NCI-H2196 (cell line): ENCODE measurements at regions not wholly inside any gene's neighbourhood (a gene's known extent, or its start where the extent isn't known, plus 50 kb on each side); places are given as distances from the start of the nearest gene placed in this dataset.
A peak's percentile ranks its signal among the peaks of the same experiment; 100 is the strongest.

Experiments
- DNase-seq: peaks from one replicate; lab custom pipeline; 2025; ENCODE audit not compliant: unreplicated experiment; lab: John Stamatoyannopoulos, UW

DNA sequence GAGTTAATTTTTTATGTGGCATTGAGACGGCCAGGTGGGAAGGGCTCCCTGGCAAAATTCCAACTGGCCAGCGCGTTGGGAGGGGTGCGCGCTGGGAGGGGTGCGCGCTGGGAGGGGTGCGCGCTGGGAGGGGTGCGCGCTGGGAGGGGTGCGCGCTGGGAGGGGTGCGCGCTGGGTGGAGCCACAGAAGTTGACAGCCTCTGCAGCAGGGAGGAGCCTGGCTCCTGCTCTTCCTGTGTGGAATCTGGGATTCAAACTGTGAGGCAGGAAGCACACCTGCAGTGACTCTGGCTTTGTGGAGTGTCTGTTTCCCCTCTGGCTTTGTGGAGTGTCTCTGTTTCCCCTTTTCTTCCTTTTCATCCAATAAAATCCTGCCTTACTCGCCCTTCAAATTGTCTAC, 147.9 kb upstream of the CBLN2 start:
- DNase-seq = no peak

DNA sequence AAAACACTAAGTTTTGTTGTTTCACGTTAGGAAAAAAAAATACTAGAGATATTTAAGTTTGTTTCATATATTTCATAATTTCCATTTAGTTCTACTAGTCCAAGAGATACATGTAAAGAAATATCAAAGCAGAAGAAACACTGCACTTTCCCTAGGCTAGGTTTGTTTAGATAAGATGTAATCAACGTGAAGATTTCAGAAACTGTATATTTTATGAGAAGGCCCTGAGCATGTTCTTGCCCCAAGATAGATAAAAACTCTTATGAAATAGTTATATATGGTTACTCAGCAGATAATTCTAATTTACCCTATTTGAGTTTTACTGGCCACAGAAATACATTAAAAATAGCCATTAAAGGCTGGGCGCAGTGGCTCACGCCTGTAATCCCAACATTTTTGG, 143.6 kb upstream of the CBLN2 start:
- no peak for DNase-seq

- DNase-seq = no peak
These were observed 131.3 kb upstream of the CBLN2 start for GRCh38 chr18:72675394-72675793.

- DNase-seq = no peak
These were observed 130.6 kb upstream of the CBLN2 start for GRCh38 chr18:72674710-72675109.

GRCh38 chr18:72673242-72673641, 129.1 kb upstream of the CBLN2 start:
- DNase-seq = no peak

DNA sequence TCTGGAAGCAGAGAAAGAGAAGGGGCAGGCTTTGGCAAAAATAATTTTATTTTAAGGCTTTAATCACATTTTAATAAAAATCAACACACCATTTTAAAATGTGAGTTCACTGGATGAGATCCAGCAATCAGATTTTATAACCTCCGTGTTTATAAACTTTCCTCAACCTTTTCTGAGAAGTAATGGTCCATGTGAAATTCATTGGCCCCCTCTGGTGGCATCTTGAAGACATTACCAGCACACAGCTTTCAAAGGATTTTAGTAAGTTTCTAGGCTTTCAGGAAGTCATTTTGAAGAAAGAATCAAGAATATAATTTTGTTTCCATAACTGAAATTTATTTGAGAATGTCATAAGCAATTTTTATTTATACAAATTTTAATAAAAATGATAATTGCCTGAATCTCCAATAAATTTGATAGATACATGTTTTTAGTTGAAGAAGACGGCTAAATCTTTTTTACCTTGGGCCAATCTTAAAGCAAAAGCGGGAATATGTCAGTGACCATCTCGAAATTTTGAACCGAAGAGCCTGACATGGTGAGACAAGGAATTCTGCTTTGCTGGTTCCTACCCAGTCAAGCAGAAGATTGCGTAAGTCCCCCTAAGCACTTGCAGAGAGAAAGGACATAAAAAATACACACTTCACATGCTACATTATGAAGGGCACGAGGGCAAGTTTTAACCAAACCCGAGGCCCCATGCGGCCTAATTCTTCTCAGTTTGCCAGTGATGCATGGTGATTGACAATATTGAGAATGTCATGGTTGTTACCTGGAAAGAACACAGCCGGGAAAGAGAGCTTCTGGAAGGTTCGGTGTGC, 128.4 kb upstream of the CBLN2 start:
- peak; percentile 11 for DNase-seq

DNA sequence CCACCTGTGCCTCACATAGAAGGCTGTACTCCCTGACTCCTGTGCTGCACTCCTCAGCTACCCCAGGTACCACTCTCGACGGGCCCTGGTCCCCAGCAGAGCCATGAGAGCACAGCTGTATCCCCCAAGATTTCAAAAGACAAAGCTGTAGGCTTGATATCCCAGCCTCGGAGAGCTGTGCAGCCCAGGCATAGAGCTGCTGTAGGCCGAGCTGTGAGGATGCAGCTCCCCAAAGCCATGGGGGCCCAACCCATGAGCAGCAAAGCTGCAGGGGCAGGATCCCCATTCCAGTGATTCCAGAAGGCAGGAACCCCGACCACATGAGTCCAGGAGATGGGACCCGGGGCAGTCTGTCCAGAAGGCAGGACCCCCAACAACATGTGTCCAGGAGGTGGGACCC, 123.8 kb upstream of the CBLN2 start:
- no peak for DNase-seq

GRCh38 chr18:72652990-72653593, 109.0 kb upstream of the CBLN2 start:
- DNase-seq = no peak

DNA sequence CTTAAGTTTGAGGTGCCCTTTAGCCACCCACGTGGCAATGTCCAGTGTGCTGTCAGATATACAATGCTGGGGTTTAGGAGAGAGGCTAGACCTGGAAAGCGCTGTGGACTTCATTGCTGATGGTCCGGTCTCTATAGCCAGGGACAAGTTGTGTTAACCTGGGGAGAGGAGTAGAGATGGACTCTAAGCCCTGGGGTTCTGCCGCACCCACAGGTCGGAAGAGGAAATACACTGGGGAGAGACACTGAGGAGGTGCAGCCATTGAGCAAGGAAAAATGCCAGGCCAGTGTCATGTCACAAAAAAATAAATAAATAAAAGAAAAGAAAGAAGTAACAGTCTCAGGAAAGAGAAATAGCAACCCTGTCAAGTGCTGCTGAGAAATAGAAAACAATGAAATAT, 106.9 kb upstream of the CBLN2 start:
- no peak for DNase-seq

DNA sequence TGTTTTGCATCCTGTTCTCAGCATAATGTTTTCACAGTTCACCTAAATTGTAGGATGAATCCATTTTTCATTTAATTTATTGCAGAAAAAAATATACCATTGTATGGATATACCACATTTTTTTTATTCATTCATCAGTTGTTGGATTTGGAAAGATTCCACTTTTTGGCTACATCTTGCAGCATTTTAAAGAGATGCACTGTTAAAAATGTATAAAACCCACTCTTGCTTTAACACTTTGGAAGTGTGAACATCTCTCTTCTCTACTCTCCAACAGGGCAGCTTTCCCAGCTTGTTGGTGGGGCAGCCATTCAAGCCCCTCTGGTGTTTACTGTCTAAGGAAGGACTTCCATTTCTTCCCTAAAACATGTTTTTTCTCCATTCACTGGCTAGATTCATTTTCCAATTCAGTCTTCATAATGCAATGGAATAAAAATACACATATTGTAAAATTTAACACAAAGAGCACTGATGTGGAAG, 104.4 kb upstream of the CBLN2 start:
- no peak for DNase-seq

GRCh38 chr18:72648079-72648478, 103.9 kb upstream of the CBLN2 start:
- no peak for DNase-seq

DNA sequence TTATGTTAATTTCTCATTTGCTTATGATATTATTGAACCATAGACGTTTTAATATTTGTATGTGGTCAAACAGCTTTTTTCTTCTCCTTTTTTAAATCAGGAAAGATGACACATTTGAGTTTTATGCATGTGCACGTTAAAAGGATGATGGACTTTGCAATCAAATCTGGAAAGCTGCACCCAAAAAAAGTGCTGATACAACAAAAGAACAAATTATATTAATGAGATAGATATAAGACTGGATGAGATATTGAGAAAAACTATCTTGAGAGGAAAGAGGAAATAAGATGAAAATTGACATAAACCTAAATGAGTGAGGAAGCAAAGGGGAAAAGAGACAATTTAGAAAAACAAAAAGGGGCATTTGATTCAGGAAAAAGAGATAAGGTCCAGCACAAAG, 96.4 kb upstream of the CBLN2 start:
- DNase-seq = no peak

- no peak for DNase-seq
These were observed 94.2 kb upstream of the CBLN2 start for GRCh38 chr18:72638376-72638775.

DNA sequence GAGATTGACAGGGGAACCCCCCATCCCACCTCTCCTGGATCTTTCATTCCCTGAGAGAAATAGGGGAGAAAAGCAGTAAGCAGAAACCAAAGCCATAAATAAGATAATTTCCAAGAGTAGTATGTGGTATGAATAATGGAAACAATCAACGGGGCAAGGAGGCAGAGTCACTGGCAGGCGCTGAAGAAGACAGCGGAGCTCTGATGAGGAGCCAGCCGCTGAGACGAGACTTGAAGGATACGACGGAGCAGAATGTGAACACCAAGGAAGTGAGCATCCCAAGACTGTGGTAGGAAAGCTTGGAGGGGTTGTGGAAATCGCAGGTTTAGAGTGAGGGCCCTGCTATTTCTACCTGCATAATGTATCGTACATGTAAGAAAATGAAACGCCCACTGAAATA, 93.6 kb upstream of the CBLN2 start:
- DNase-seq = no peak

GRCh38 chr18:72637299-72637698, 93.2 kb upstream of the CBLN2 start:
- no peak for DNase-seq

GRCh38 chr18:72636611-72637010, 92.5 kb upstream of the CBLN2 start:
- no peak for DNase-seq

DNA sequence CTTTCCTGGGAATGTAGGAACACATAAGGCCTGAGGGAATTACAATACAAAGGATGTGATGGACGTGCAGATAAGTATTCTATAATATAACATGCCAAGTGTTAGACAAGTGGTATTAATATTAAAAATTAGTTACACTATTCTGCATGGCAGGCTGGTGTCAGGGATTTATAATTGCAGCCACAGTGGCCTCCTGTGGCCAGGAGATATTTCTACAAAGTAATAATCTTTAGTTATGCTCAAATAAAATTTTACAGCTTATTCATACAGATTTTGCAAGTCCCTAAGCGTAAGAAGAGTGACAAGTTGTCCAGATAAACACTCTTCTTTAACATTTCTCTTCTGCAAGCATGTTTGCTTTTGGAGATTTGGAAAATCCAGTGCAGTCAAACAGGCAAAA, 90.4 kb upstream of the CBLN2 start:
- DNase-seq = no peak

GRCh38 chr18:72630991-72631390, 86.8 kb upstream of the CBLN2 start:
- no peak for DNase-seq

- no peak for DNase-seq
These were observed 79.3 kb upstream of the CBLN2 start for GRCh38 chr18:72623444-72623843.

GRCh38 chr18:72613534-72613930, 69.4 kb upstream of the CBLN2 start:
- no peak for DNase-seq

DNA sequence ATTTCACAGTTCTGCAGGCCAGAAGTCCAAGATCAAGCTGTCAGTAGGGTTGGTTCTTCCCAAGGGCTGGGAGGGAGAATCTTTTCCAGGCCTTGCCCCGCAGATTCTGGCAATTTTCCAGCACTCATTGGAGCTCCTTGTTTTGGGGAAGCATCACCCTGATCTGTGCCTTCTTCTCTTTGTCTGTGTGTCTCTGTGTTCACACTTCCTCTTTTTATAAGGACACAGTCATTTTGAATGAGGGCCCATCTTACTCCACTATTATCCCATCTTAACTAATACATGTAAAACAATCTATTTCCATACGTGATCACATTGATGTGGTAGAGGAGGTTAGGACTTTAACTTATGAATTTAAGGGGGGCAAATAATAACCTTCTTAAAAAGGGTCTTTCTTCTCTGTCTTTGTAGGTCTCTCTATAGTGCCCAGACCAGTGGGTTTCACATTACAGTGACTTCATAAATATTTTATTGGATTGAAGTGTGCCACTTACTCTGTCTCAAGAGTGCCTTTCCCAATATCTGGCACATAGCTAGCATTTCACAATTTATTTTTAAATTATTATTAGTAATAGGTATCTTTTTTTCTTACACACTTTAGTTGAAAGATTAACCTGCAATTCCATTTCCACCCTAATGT, 68.9 kb upstream of the CBLN2 start:
- DNase-seq = no peak

GRCh38 chr18:72605376-72605775, 61.2 kb upstream of the CBLN2 start:
- no peak for DNase-seq
